ENCODE measurements at regions not wholly inside any gene's neighbourhood (a gene's known extent, or its start where the extent isn't known, plus 50 kb on each side); places are given as distances from the start of the nearest gene placed in this dataset.

DNA sequence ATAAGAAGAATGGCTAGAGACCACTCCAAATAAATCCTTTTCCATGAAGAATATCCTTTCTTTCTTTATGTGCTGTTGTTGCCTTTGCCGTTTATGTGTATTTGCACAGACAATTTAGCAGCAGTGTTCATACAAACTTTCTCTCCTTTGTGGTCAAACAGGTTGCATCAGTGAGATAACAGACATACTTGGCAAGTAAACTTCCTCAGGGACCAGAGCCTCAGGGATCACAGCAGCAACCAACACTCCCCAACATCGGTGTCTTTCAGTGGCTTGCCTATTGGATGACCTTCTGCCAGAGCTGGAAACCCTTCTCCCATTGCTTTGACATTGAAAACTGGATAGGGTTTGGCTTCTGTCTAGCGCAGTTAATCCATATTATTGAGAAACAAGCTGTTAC, 252.2 kb downstream of the BTG1 start:
- ChIA-PET POLR2A (no interaction called here), CTCF (ENCODE audit: unreplicated experiment) (no interaction called here)
- H3K4me1 ChIP-seq (ENCODE audit: insufficient read depth, low read length, poor library complexity, severe bottlenecking): no peaks in the 10 kb centered on the region
- DNase-seq (ENCODE audit: low spot score): no peak
- H2AFZ ChIP-seq (ENCODE audit: low read length): no peak overlapping the region
- TF ChIP-seq, protein P1, sequence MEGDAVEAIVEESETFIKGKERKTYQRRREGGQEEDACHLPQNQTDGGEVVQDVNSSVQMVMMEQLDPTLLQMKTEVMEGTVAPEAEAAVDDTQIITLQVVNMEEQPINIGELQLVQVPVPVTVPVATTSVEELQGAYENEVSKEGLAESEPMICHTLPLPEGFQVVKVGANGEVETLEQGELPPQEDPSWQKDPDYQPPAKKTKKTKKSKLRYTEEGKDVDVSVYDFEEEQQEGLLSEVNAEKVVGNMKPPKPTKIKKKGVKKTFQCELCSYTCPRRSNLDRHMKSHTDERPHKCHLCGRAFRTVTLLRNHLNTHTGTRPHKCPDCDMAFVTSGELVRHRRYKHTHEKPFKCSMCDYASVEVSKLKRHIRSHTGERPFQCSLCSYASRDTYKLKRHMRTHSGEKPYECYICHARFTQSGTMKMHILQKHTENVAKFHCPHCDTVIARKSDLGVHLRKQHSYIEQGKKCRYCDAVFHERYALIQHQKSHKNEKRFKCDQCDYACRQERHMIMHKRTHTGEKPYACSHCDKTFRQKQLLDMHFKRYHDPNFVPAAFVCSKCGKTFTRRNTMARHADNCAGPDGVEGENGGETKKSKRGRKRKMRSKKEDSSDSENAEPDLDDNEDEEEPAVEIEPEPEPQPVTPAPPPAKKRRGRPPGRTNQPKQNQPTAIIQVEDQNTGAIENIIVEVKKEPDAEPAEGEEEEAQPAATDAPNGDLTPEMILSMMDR (conservative IDR thresholded peaks at IDR 0.05; ENCODE audit: low read length): no peak
- TF ChIP-seq EZH2phosphoT487 (IDR thresholded peaks at IDR 0.05; ENCODE audit: borderline replicate concordance, low read depth, low read length): no peak
- H3K79me2 ChIP-seq (ENCODE audit: insufficient read depth, low read depth, low read length): no peaks in the 10 kb centered on the region
- H3K36me3 ChIP-seq (ENCODE audit: insufficient read depth, low read length): no peaks in the 10 kb centered on the region
- H4K20me1 ChIP-seq (ENCODE audit: insufficient read depth, low read length): no peaks in the 10 kb centered on the region
- H3K27ac ChIP-seq (ENCODE audit: low read depth, low read length, poor library complexity, severe bottlenecking): no peak overlapping the region
- H3K4me2 ChIP-seq (ENCODE audit: low read length): no peak overlapping the region
- no peaks in the 10 kb centered on the region for H3K9me2 ChIP-seq (ENCODE audit: insufficient read depth, low read length)
- no peaks in the 10 kb centered on the region for H3K9me3 ChIP-seq (ENCODE audit: low read length)
- no peak overlapping the region for H3K4me3 ChIP-seq (ENCODE audit: low read depth, low read length, poor library complexity, severe bottlenecking)
- intact Hi-C loops (cut with micrococcal nuclease; ENCODE audit: unreplicated experiment): no loop called here
- no TSS peak for BruUV-seq (replicated peaks)

DNA sequence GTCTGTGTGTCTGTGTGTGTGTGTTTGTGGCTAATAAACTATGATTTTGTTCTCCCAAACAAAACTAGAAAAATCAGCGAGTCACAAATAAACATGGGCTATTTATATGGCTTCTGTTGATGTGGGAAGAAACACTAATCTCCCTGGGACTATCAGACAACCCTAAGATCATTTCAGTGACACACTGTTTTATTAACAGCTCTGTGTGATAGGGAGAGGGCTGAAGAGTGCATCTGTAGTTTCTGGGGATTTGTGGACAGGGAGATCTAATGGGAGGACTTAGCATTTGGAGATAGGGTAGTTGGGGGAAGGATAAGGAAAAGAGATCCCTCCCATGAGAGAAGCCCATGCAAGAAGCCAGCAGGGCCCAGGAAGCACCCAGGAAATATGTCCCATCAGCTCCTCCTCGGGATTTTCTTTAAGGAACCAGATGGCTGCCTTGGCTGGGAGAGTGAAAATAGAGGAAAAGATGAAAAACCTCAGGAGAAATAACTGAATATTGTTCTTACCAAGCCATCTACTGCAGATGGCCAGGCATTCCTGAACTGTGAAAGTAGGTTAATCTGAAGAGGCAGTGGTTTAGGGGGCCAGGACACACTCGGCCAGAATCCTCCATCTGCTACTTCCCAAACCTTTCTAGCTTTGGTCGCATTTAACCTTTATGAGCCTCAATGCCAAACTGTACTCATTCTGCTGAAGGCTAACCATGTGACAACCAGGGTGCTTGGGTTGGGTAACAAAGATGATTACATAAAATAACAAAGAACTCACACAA, 253.4 kb downstream of the BTG1 start:
- no peaks in the 10 kb centered on the region for H3K9me3 ChIP-seq (ENCODE audit: low read length)
- no peaks in the 10 kb centered on the region for H3K79me2 ChIP-seq (ENCODE audit: insufficient read depth, low read depth, low read length)
- H3K27ac ChIP-seq (ENCODE audit: low read depth, low read length, poor library complexity, severe bottlenecking): no peak overlapping the region
- no peak overlapping the region for H2AFZ ChIP-seq (ENCODE audit: low read length)
- no peak overlapping the region for H3K4me2 ChIP-seq (ENCODE audit: low read length)
- H4K20me1 ChIP-seq (ENCODE audit: insufficient read depth, low read length): no peaks in the 10 kb centered on the region
- BruUV-seq (replicated peaks): no TSS peak
- no peak for TF ChIP-seq EZH2phosphoT487 (IDR thresholded peaks at IDR 0.05; ENCODE audit: borderline replicate concordance, low read depth, low read length)
- TF ChIP-seq, protein P1 (conservative IDR thresholded peaks at IDR 0.05; ENCODE audit: low read length): no peak
- POLR2A ChIA-PET: interaction anchor here (0.7 kb wide), 1 partner anchor 9 kb away, joined by 3 read pairs; no protein-coding TSS in a partner anchor
- H3K4me1 ChIP-seq (ENCODE audit: insufficient read depth, low read length, poor library complexity, severe bottlenecking): no peaks in the 10 kb centered on the region
- CTCF ChIA-PET (ENCODE audit: unreplicated experiment): interaction anchor here (0.5 kb wide), 1 partner anchor 8 kb away, joined by 3 read pairs; no protein-coding TSS in a partner anchor
- intact Hi-C loops (cut with micrococcal nuclease; ENCODE audit: unreplicated experiment): no loop called here
- H3K9me2 ChIP-seq (ENCODE audit: insufficient read depth, low read length): no peaks in the 10 kb centered on the region
- no peak for DNase-seq (ENCODE audit: low spot score)
- H3K4me3 ChIP-seq (ENCODE audit: low read depth, low read length, poor library complexity, severe bottlenecking): no peak overlapping the region
- H3K36me3 ChIP-seq (ENCODE audit: insufficient read depth, low read length): no peaks in the 10 kb centered on the region

DNA sequence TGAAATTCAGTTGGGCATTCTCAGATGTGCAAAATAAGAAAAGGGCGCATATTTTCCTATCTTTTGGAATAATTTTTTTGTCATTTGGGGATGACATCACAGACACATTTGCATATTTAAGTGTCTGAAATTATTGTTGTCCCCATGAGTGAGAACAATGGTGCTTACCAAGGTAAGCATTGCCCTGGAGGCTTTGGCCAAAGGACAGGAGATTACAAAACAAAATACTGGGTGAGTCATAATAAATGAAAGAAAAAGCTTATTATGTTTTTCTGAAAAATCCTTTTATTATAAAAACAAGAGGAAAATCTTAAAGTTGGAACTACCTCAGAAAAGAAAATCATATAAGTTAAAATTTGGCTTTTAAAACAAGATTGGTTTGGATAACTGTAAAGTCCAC, 254.9 kb downstream of the BTG1 start:
- intact Hi-C loops (cut with micrococcal nuclease; ENCODE audit: unreplicated experiment): no loop called here
- Histone ChIP-seq H3K36me3 (ENCODE audit: insufficient read depth, low read length) (no peaks in the 10 kb centered on the region), H3K4me1 (ENCODE audit: insufficient read depth, low read length, poor library complexity, severe bottlenecking) (no peaks in the 10 kb centered on the region), H3K27ac (ENCODE audit: low read depth, low read length, poor library complexity, severe bottlenecking) (no peak overlapping the region), H3K79me2 (ENCODE audit: insufficient read depth, low read depth, low read length) (no peaks in the 10 kb centered on the region), H2AFZ (ENCODE audit: low read length) (no peak overlapping the region), H3K4me3 (ENCODE audit: low read depth, low read length, poor library complexity, severe bottlenecking) (no peak overlapping the region), H3K9me2 (ENCODE audit: insufficient read depth, low read length) (no peaks in the 10 kb centered on the region), H3K9me3 (ENCODE audit: low read length) (no peaks in the 10 kb centered on the region), H3K4me2 (ENCODE audit: low read length) (no peak overlapping the region), H4K20me1 (ENCODE audit: insufficient read depth, low read length) (no peaks in the 10 kb centered on the region)
- no peak for DNase-seq (ENCODE audit: low spot score)
- ChIA-PET POLR2A (no interaction called here), CTCF (ENCODE audit: unreplicated experiment) (no interaction called here)
- no peak for TF ChIP-seq EZH2phosphoT487 (IDR thresholded peaks at IDR 0.05; ENCODE audit: borderline replicate concordance, low read depth, low read length)
- TF ChIP-seq, protein P1 (conservative IDR thresholded peaks at IDR 0.05; ENCODE audit: low read length): no peak
- no TSS peak for BruUV-seq (replicated peaks)
